GM12865 (cell line): ENCODE measurements at regions not wholly inside any gene's neighbourhood (a gene's known extent, or its start where the extent isn't known, plus 50 kb on each side); places are given as distances from the start of the nearest gene placed in this dataset.

Source experiments
- DNase-seq: peaks from one replicate; pipeline ENCODE4 v3.0.0; 2010; ENCODE audit warnings: low read depth
- H3K4me3 ChIP-seq: 2 replicates; pipeline ENCODE4 v1.5.1; 2011; ENCODE audit warnings: mild to moderate bottlenecking, low read depth, low read length, control low read depth
- TF ChIP-seq, protein P1 (sequence below): IDR thresholded peaks from 2 replicates; pipeline ENCODE4 v1.5.1; 2011; ENCODE audit warnings: low read length, control low read depth, low read depth, inconsistent platforms; ENCODE audit not compliant: insufficient read depth; ENCODE audit errors: missing control alignments

DNA sequence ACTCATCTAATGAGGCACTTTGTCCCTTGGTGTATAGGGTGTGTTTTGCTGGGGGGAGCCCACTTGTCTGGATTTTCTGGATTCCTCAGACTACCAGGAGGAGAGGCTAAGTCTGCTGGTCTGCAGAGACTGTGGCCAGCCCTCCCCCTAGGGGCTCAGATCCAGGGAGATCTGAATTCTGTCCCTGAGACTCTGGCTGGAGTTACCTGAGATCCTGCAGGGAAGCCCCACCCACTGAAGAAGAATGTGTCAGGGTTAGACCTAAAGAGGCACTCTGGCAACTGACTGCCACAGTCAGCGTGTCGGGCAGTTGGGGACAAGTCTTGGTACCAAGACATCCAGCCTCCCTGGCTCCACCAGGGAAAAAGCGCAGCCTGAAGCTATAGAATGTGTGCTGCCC lies 138.9 kb downstream of the DCAF12L2 start:
- H3K4me3 ChIP-seq: no peak overlapping the region
- no peak for DNase-seq
- TF ChIP-seq, protein P1, sequence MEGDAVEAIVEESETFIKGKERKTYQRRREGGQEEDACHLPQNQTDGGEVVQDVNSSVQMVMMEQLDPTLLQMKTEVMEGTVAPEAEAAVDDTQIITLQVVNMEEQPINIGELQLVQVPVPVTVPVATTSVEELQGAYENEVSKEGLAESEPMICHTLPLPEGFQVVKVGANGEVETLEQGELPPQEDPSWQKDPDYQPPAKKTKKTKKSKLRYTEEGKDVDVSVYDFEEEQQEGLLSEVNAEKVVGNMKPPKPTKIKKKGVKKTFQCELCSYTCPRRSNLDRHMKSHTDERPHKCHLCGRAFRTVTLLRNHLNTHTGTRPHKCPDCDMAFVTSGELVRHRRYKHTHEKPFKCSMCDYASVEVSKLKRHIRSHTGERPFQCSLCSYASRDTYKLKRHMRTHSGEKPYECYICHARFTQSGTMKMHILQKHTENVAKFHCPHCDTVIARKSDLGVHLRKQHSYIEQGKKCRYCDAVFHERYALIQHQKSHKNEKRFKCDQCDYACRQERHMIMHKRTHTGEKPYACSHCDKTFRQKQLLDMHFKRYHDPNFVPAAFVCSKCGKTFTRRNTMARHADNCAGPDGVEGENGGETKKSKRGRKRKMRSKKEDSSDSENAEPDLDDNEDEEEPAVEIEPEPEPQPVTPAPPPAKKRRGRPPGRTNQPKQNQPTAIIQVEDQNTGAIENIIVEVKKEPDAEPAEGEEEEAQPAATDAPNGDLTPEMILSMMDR: no peak

- no peak overlapping the region for H3K4me3 ChIP-seq
- no peak for DNase-seq
- TF ChIP-seq, protein P1: no peak
Observed at GRCh38 chrX:126030021-126030420, 136.1 kb downstream of the DCAF12L2 start.

DNA sequence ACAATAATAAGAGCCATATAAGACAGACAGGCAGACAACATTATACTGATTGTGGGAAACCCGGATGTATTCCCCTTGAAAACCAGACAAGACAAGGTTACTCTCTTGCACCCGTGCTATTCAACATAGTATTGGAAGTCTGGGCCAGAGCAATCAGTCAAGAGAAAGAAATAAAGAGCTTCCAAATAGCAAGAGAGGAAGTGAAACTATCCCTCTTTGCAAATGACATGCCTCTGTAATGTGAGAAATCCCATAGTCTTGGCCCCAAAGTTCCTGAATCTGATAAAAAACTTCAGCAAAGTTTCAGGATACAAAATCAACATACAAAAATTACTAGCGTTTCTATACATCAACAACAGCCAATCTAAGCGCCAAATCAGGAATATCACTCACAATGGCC lies 102.1 kb downstream of the DCAF12L2 start:
- H3K4me3 ChIP-seq: no peak overlapping the region
- TF ChIP-seq, protein P1: no peak
- DNase-seq: no peak

DNA sequence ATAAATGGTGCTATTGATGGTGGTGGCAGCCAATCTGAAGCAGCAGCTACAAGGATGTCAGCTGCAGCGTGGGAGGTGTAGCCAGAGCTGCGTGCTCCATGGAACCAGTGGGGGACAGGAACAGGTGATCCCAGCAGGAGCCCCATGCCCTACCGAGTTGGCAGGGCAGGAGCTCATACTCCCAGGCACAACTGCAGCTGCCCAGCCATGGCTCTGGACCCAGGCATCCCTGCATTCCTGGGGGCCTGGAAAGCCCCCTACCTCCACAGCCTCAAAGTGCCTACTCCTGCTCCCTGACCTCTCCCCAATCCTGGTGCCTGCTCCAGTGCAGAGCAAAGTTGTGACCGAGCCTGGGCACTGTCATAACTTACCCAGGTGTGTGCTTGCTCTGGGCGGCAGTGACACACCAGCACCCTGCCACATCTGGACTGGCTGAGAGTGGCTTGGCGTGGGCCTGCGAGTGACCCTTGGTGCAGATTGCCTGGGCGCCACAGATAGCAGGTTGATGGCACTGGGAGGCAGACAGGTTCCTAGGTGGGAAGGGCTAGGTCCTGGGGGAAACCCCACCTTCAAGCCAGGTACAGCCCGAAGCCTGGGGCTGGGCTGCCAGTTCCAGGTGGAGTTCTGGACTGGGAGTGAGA lies 101.1 kb downstream of the DCAF12L2 start:
- TF ChIP-seq, protein P1: no peak
- H3K4me3 ChIP-seq: no peak overlapping the region
- no peak for DNase-seq

DNA sequence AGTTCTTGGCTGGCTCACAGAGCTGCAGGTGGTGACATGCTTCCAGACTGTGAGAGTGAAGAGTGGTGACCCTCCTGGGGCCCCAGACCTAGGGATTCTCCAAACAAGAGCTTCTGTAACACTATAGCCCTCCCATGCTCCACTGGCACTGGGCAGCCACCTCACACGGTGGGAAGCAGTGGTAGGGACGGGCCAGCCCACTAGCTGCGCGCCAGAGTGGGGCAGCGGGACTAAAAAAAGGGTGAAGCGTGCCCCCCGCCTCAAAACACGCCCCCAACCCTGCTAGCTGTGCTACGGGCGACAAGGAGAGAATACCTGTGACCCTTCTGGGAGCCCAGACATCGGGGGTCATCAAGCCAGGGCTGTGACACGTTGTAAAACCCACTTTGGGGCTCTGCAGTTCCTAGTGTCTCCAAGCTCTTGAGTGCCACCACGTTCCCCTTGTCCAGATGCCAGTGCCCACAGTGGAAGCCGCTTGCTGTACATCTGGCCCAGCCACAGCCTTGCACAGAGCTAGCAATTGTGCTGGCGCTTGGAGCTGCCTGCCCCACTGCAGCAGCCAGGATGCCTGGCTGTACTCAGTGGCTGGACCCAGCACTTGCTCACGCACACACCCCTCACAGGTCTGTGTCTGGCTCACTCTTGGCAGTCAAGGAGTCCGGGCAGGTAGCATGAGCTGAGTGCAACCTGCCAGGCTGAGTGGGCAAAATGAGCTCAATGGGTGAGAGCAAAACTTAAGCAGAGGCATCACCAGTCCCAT lies 100.0 kb downstream of the DCAF12L2 start:
- TF ChIP-seq, protein P1: no peak
- no peak for DNase-seq
- H3K4me3 ChIP-seq: no peak overlapping the region
